B cell (primary cell): ENCODE measurements at regions not wholly inside any gene's neighbourhood (a gene's known extent, or its start where the extent isn't known, plus 50 kb on each side); places are given as distances from the start of the nearest gene placed in this dataset.

Experiments used
- ATAC-seq: fragments of 200-7000 bp; cut with Tn5 transposase; one replicate; pipeline ENCODE4 v1.10.0; 2021; ENCODE audit warnings: low read depth, mild to moderate bottlenecking, moderate number of reproducible peaks, moderate library complexity
- CTCF ChIA-PET: fragments of 350-600 bp; sonication (Branson Sonifier 250); formaldehyde crosslinking; loops from one replicate; lab custom pipeline; 2021; ENCODE audit warnings: antibody characterized with exemption, inconsistent platforms; lab: Charles Lee
- POLR2A ChIA-PET: fragments of 350-600 bp; sonication (Branson Sonifier 250); formaldehyde crosslinking; loops from one replicate; lab custom pipeline; 2021; ENCODE audit warnings: antibody characterized with exemption; lab: Charles Lee
- DNase-seq: peaks from one replicate; pipeline ENCODE4 v3.0.0; 2013
- H2AFZ ChIP-seq: 2 replicates; pipeline ENCODE4 v1.6.1; 2012; ENCODE audit warnings: mild to moderate bottlenecking, low read depth, low read length; ENCODE audit not compliant: insufficient read depth, poor library complexity, severe bottlenecking
- H3K27ac ChIP-seq, 2 donors: 1 replicate in 1 of 2; 2 replicates in 1 of 2; pipeline ENCODE4 v1.5.1; 2012 to 2013; ENCODE audit warnings: low read length in 2 of 2, mild to moderate bottlenecking in 2 of 2, moderate library complexity in 1 of 2
- H3K27me3 ChIP-seq, 4 experiments: fragments of 200-600 bp in 1 of 4; sonication (generic) in 1 of 4; replicated peaks in 1 of 4; 1 replicate in 2 of 4; 2 replicates in 2 of 4; pipeline versions ENCODE4 v1.6.1 to v1.7.0; 2013 to 2016; ENCODE audit warnings: low read length in 3 of 4, mild to moderate bottlenecking in 2 of 4, mixed read lengths in 1 of 4, moderate library complexity in 1 of 4; ENCODE audit not compliant: insufficient read depth in 4 of 4, control insufficient read depth in 3 of 4; ENCODE audit errors: control extremely low read depth in 1 of 4
- H3K36me3 ChIP-seq, 2 experiments: replicated peaks in 1 of 2; 1 replicate in 1 of 2; 2 replicates in 1 of 2; pipeline versions ENCODE4 v1.6.1 to v1.7.1; 2013; ENCODE audit warnings: low read length in 1 of 2; ENCODE audit not compliant: insufficient read depth in 2 of 2, control insufficient read depth in 1 of 2; ENCODE audit errors: control extremely low read depth in 1 of 2, extremely low read depth in 1 of 2
- H3K4me1 ChIP-seq, 2 donors: fragments of 200-600 bp in 1 of 2; sonication (generic) in 1 of 2; 1 replicate in 1 of 2; 2 replicates in 1 of 2; pipeline versions ENCODE4 v1.5.1 to v1.6.1; 2013 to 2017; ENCODE audit warnings: low read length in 2 of 2; ENCODE audit not compliant: control insufficient read depth in 2 of 2, insufficient read depth in 2 of 2
- H3K4me2 ChIP-seq: replicated peaks from 2 replicates; pipeline ENCODE3; 2012; ENCODE audit warnings: mild to moderate bottlenecking, low read depth, low read length; ENCODE audit not compliant: poor library complexity, severe bottlenecking
- H3K4me3 ChIP-seq, 5 experiments: fragments of 200-600 bp in 1 of 5; sonication (generic) in 1 of 5; 1 replicate in 3 of 5; 2 replicates in 2 of 5; pipeline versions ENCODE4 v1.5.1 to v1.7.0; 2011 to 2016; ENCODE audit warnings: low read length in 4 of 5, mild to moderate bottlenecking in 4 of 5, low read depth in 2 of 5, control low read depth in 1 of 5, moderate library complexity in 1 of 5; ENCODE audit not compliant: insufficient read depth in 1 of 5; ENCODE audit errors: control extremely low read depth in 1 of 5, extremely low read depth in 1 of 5
- H3K79me2 ChIP-seq: fragments of 200-600 bp; sonication (generic); one replicate; pipeline ENCODE4 v1.6.0; 2016; ENCODE audit warnings: low read length; ENCODE audit not compliant: control insufficient read depth, insufficient read depth
- H3K9ac ChIP-seq: fragments of 200-600 bp; sonication (generic); 2 replicates; pipeline ENCODE4 v1.6.1; 2017; ENCODE audit warnings: mild to moderate bottlenecking, low read length, moderate library complexity
- H3K9me3 ChIP-seq, 3 donors: one replicate each; pipeline versions ENCODE4 v1.6.1 to v1.7.1; 2013; ENCODE audit warnings: low read length in 2 of 3; ENCODE audit not compliant: control insufficient read depth in 2 of 3, insufficient read depth in 1 of 3; ENCODE audit errors: control extremely low read depth in 1 of 3
- H4K20me1 ChIP-seq: 2 replicates; pipeline ENCODE4 v1.6.0; 2012; ENCODE audit warnings: mild to moderate bottlenecking, low read length; ENCODE audit not compliant: insufficient read depth, control insufficient read depth, poor library complexity, severe bottlenecking
- H3K27ac Mint-ChIP-seq: one replicate; pipeline ENCODE4 v1.8.0; 2021; ENCODE audit warnings: mixed read lengths
- H3K27me3 Mint-ChIP-seq: one replicate; pipeline ENCODE4 v1.8.0; 2021; ENCODE audit warnings: mixed read lengths
- H3K4me1 Mint-ChIP-seq: one replicate; pipeline ENCODE4 v1.8.0; 2021; ENCODE audit warnings: mixed read lengths
- H3K4me3 Mint-ChIP-seq: one replicate; pipeline ENCODE4 v1.8.0; 2021; ENCODE audit warnings: mixed read lengths
- H3K9me3 Mint-ChIP-seq: one replicate; pipeline ENCODE4 v1.8.0; 2022; ENCODE audit warnings: mixed read lengths; ENCODE audit not compliant: insufficient read depth
- EZH2 ChIP-seq: IDR thresholded peaks from 2 replicates; pipeline ENCODE4 v1.6.1; 2012; ENCODE audit warnings: borderline replicate concordance, low read depth, mild to moderate bottlenecking, moderate library complexity, low read length; ENCODE audit not compliant: insufficient read depth, poor library complexity, severe bottlenecking
- WGBS: methylation state at CpG from one replicate; pipeline ENCODE4 v1.1.5; 2013; ENCODE audit warnings: missing lambda C conversion rate; ENCODE audit not compliant: insufficient coverage; 5-methylcytosine and 5-hydroxymethylcytosine counted together
- intact Hi-C: fragments of 100-400 bp; cut with micrococcal nuclease; formaldehyde crosslinking; loops from one replicate; pipeline ENCODE4 v1.10.0; 2022
- TF ChIP-seq, protein P1 (sequence below): fragments of 200-600 bp; IDR thresholded peaks from one replicate; pipeline ENCODE4 v1.8.0; 2022; ENCODE audit warnings: antibody characterized with exemption, mild to moderate bottlenecking

- no peaks in the 10 kb centered on the region for H3K4me1 Mint-ChIP-seq
- H3K36me3 ChIP-seq: peaks cover 0 to 54% of the 10 kb centered on the region in 2 experiments
Measured at GRCh38 chr12:124422570-124423523, 128.0 kb downstream of the RFLNA start.

GRCh38 chr12:124422142-124422569 is 127.3 kb downstream of the RFLNA start:
- CTCF ChIA-PET: no interaction called here
- intact Hi-C loops: no loop called here

More at GRCh38 chr12:124422570-124423523, 128.0 kb downstream of the RFLNA start:
- H3K4me3 ChIP-seq: no peak overlapping the region
- H3K27ac ChIP-seq: no peak overlapping the region
- no peak overlapping the region for H3K4me3 Mint-ChIP-seq
- intact Hi-C loops: no loop called here
- ATAC-seq (no peak), DNase-seq (no peak)
- H3K9me3 ChIP-seq: no peaks in the 10 kb centered on the region
- H3K9ac ChIP-seq: no peak overlapping the region
- CTCF ChIA-PET: no interaction called here
- no peaks in the 10 kb centered on the region for H3K9me3 Mint-ChIP-seq
- H3K79me2 ChIP-seq: peaks cover 26% of the 10 kb centered on the region
- TF ChIP-seq, protein P1, sequence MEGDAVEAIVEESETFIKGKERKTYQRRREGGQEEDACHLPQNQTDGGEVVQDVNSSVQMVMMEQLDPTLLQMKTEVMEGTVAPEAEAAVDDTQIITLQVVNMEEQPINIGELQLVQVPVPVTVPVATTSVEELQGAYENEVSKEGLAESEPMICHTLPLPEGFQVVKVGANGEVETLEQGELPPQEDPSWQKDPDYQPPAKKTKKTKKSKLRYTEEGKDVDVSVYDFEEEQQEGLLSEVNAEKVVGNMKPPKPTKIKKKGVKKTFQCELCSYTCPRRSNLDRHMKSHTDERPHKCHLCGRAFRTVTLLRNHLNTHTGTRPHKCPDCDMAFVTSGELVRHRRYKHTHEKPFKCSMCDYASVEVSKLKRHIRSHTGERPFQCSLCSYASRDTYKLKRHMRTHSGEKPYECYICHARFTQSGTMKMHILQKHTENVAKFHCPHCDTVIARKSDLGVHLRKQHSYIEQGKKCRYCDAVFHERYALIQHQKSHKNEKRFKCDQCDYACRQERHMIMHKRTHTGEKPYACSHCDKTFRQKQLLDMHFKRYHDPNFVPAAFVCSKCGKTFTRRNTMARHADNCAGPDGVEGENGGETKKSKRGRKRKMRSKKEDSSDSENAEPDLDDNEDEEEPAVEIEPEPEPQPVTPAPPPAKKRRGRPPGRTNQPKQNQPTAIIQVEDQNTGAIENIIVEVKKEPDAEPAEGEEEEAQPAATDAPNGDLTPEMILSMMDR: no peak
- no peak for TF ChIP-seq EZH2
- H3K4me1 ChIP-seq: no peaks in the 10 kb centered on the region
- no peak overlapping the region for H3K27ac Mint-ChIP-seq
- 97% methylated on average over 27 of the region's 37 CpGs for WGBS
- POLR2A ChIA-PET: no interaction called here
- no peaks in the 10 kb centered on the region for H3K27me3 Mint-ChIP-seq
- H3K27me3 ChIP-seq: no peaks in the 10 kb centered on the region
- no peak overlapping the region for H3K4me2 ChIP-seq
- no peak overlapping the region for H2AFZ ChIP-seq
- H4K20me1 ChIP-seq: peaks cover 10% of the 10 kb centered on the region

More at GRCh38 chr12:124422142-124422569, 127.3 kb downstream of the RFLNA start:
- H3K27ac Mint-ChIP-seq: no peak overlapping the region
- H3K4me1 Mint-ChIP-seq: no peaks in the 10 kb centered on the region
- POLR2A ChIA-PET: no interaction called here
- TF ChIP-seq EZH2: no peak
- TF ChIP-seq, protein P1: no peak
- Histone ChIP-seq H3K79me2 (peaks cover 29% of the 10 kb centered on the region), H4K20me1 (peaks cover 10% of the 10 kb centered on the region), H3K27me3 (no peaks in the 10 kb centered on the region), H3K9me3 (no peaks in the 10 kb centered on the region), H3K4me3 (no peak overlapping the region), H3K27ac (no peak overlapping the region), H3K9ac (no peak overlapping the region), H3K4me1 (no peaks in the 10 kb centered on the region), H3K4me2 (no peak overlapping the region), H3K36me3 (peaks cover 0 to 54% of the 10 kb centered on the region in 2 experiments), H2AFZ (no peak overlapping the region)
- H3K27me3 Mint-ChIP-seq: no peaks in the 10 kb centered on the region
- DNase-seq (no peak), ATAC-seq (no peak)
- H3K9me3 Mint-ChIP-seq: no peaks in the 10 kb centered on the region
- H3K4me3 Mint-ChIP-seq: no peak overlapping the region
- 94% methylated on average over 16 of the region's 16 CpGs for whole genome bisulfite sequencing
